Mammary epithelial cell (primary cell): ENCODE measurements at regions not wholly inside any gene's neighbourhood (a gene's known extent, or its start where the extent isn't known, plus 50 kb on each side); places are given as distances from the start of the nearest gene placed in this dataset.

Experiments
- EZH2 ChIP-seq: IDR thresholded peaks from 2 replicates; pipeline ENCODE4 v1.6.1; 2012; ENCODE audit warnings: low read length, inconsistent platforms, borderline replicate concordance
- TF ChIP-seq, protein P1 (sequence below), 2 donors: IDR thresholded peaks in 1 of 2; conservative IDR thresholded peaks in 1 of 2; 2 replicates each; pipeline ENCODE4 v1.5.1; 2011 to 2012; ENCODE audit warnings: inconsistent platforms in 2 of 2, low read length in 2 of 2, mild to moderate bottlenecking in 2 of 2, control low read depth in 1 of 2, low read depth in 1 of 2; ENCODE audit not compliant: insufficient read depth in 1 of 2; ENCODE audit errors: extremely low read depth in 1 of 2

DNA sequence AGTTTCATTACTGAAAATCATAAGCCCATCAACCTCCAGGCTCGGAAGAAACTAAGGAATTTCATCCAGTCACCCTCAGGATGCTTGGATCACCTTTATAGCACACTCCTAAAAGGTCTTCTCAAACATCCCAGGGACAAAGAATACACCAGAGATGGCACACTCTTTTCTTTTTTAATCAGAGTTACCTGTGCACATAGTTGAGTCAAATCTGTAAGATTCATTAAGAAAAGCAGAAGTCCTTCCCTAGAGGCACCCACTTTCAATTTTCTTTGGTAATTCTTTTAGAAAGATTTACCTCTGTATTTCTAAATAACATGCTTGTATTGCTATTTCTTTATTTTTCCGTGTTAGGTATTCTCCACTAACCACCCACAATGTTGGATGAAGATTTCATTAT is 50.6 kb upstream of the IL6 start:
- TF ChIP-seq, protein P1, sequence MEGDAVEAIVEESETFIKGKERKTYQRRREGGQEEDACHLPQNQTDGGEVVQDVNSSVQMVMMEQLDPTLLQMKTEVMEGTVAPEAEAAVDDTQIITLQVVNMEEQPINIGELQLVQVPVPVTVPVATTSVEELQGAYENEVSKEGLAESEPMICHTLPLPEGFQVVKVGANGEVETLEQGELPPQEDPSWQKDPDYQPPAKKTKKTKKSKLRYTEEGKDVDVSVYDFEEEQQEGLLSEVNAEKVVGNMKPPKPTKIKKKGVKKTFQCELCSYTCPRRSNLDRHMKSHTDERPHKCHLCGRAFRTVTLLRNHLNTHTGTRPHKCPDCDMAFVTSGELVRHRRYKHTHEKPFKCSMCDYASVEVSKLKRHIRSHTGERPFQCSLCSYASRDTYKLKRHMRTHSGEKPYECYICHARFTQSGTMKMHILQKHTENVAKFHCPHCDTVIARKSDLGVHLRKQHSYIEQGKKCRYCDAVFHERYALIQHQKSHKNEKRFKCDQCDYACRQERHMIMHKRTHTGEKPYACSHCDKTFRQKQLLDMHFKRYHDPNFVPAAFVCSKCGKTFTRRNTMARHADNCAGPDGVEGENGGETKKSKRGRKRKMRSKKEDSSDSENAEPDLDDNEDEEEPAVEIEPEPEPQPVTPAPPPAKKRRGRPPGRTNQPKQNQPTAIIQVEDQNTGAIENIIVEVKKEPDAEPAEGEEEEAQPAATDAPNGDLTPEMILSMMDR (conservative IDR thresholded peaks at IDR 0.05 in 1 of 2, IDR thresholded peaks at IDR 0.05 in 1 of 2; ENCODE audit: extremely low read depth in 1 of 2, insufficient read depth in 1 of 2, low read depth in 1 of 2, low read length in 2 of 2), result no peak
- TF ChIP-seq EZH2, result no peak
